ENCODE measurements at regions not wholly inside any gene's neighbourhood (a gene's known extent, or its start where the extent isn't known, plus 50 kb on each side); places are given as distances from the start of the nearest gene placed in this dataset.

DNA sequence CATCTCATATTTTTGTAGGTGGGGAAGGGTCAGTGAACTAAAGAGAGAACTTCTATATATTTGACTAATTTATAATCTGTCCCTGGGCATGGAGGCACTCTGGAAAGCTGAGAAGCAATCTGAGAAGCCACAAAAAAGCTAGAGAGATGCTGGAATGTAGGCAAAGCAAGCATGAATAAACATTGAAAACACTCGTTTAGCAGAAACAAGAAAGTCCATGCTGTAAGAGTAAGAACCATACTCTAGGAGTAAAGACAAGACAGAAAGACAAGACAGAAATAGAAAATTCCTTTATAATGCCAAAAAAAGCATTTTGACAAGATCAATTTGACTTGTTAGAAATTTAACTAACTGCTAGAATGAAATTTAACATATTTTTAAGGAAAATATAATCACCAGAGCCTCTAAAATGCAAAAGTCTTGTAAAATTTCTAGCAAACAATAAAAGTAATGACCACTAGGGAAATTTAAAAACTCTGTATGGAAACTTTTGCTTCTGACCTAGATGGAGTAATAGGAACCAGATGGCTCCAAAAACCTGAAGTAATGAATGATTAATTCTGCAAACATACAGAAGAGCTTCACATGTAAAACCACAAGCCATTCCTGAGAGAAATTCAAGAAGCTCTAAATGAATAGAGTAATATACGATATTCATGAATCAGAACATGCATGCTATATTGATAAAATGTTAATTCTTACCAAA lies 625.7 kb upstream of the PTCHD4 start:
- intact Hi-C loops (cut with DNase I), result no loop called here
- no peak for TF ChIP-seq EP300 (IDR thresholded peaks at IDR 0.05)
- TF ChIP-seq POLR2A (IDR thresholded peaks at IDR 0.05), result no peak
- TF ChIP-seq, protein P1, sequence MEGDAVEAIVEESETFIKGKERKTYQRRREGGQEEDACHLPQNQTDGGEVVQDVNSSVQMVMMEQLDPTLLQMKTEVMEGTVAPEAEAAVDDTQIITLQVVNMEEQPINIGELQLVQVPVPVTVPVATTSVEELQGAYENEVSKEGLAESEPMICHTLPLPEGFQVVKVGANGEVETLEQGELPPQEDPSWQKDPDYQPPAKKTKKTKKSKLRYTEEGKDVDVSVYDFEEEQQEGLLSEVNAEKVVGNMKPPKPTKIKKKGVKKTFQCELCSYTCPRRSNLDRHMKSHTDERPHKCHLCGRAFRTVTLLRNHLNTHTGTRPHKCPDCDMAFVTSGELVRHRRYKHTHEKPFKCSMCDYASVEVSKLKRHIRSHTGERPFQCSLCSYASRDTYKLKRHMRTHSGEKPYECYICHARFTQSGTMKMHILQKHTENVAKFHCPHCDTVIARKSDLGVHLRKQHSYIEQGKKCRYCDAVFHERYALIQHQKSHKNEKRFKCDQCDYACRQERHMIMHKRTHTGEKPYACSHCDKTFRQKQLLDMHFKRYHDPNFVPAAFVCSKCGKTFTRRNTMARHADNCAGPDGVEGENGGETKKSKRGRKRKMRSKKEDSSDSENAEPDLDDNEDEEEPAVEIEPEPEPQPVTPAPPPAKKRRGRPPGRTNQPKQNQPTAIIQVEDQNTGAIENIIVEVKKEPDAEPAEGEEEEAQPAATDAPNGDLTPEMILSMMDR (IDR thresholded peaks at IDR 0.05), result no peak
- H3K4me3 ChIP-seq, result no peak overlapping the region
- DNase-seq, result no peak
- H3K9me3 ChIP-seq, result no peaks in the 10 kb centered on the region
- H3K36me3 ChIP-seq, result no peaks in the 10 kb centered on the region
- 54 to 63% (median 55%) methylated on average over 2 of the region's 2 CpGs for WGBS, 3 donors
- no peak overlapping the region for H3K27ac ChIP-seq
- H3K27me3 ChIP-seq, result no peaks in the 10 kb centered on the region
- H3K4me1 ChIP-seq (ENCODE audit: insufficient read depth), result no peaks in the 10 kb centered on the region

DNA sequence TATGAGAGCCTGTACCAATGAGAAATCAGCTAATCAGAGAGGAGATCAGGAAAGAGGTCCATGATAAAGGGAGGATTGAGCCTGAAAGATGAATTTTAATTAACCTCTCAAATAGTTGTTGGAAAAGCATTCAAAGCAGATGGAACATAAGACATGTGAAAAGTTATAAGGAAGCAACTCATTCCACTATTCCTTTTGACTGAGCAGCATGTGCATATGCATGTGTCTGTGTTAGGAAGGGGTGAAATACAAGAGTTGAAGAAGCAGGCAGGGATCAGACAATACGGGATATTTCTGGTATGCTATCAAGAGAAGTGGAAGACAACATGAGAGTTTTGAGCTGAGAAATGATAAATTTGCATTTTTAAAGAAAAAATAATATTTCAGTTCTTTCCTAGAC lies 624.8 kb upstream of the PTCHD4 start:
- no peaks in the 10 kb centered on the region for H3K27me3 ChIP-seq
- H3K4me1 ChIP-seq (ENCODE audit: insufficient read depth), result no peaks in the 10 kb centered on the region
- TF ChIP-seq POLR2A (IDR thresholded peaks at IDR 0.05) (no peak), EP300 (IDR thresholded peaks at IDR 0.05) (no peak)
- TF ChIP-seq, protein P1 (IDR thresholded peaks at IDR 0.05), result no peak

DNA sequence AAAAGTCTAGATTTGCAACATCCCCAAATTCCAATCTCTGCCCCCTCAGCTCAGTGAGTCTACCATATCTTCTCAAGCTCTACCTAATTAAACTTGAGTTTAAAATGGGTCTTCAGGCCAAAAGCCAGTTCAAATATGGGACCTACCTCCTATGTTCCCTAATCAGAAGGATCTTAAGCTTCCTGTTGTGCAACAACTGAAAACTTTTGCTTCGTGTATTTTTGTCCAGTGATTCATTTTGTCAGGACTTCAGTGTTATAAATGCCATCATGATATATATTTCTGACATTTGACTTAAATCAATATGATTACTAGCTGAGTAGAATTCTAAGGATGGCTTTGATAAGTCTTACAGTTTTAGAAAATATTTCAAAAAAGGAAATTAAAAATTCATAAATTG lies 622.6 kb upstream of the PTCHD4 start:
- TF ChIP-seq EP300 (IDR thresholded peaks at IDR 0.05) (no peak), POLR2A (IDR thresholded peaks at IDR 0.05) (no peak)
- TF ChIP-seq, protein P1 (IDR thresholded peaks at IDR 0.05), result no peak
- Histone ChIP-seq H3K27me3 (no peaks in the 10 kb centered on the region), H3K36me3 (no peaks in the 10 kb centered on the region), H3K4me3 (no peak overlapping the region), H3K9me3 (no peaks in the 10 kb centered on the region), H3K4me1 (ENCODE audit: insufficient read depth) (no peaks in the 10 kb centered on the region), H3K27ac (no peak overlapping the region)
- intact Hi-C loops (cut with DNase I), result no loop called here
- DNase-seq, result no peak
- WGBS, 3 donors, result 42 to 67% (median 52%) methylated on average over 1 of the region's 1 CpG

More for the DNA sequence above, 624.8 kb upstream of the PTCHD4 start:
- Histone ChIP-seq H3K4me3 (no peak overlapping the region), H3K27ac (no peak overlapping the region), H3K36me3 (no peaks in the 10 kb centered on the region), H3K9me3 (no peaks in the 10 kb centered on the region)
- 33 to 60% (median 41%) methylated on average over 1 of the region's 1 CpG for WGBS, 3 donors
- no peak for DNase-seq
- intact Hi-C loops (cut with DNase I), result no loop called here

DNA sequence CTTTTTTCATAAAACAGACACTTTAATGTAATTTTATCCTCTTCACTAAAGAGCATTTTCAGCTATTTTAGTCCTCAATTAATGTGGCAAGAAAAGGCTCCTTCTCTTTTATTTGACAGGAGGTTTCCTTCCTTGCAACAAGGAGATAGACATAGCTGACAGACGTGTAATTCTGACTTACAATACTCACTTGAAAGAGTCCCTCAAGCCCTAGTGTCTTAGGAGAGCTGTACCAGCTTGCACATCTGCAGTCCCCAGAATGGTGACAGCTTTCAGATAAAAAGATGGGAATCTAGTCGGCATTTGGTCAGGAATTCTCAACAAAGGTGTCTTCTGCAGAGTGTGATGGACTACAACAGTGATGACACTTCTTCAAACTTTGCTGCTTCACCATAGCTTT lies 603.7 kb upstream of the PTCHD4 start:
- WGBS, 3 donors, result 60 to 76% (median 61%) methylated on average over 2 of the region's 2 CpGs

More for the DNA sequence above, 603.7 kb upstream of the PTCHD4 start:
- intact Hi-C loops (cut with DNase I), result no loop called here
- TF ChIP-seq, protein P1 (IDR thresholded peaks at IDR 0.05), result no peak
- no peak for TF ChIP-seq POLR2A (IDR thresholded peaks at IDR 0.05)
- TF ChIP-seq EP300 (IDR thresholded peaks at IDR 0.05), result no peak
- no peak overlapping the region for H3K27ac ChIP-seq
- DNase-seq, result no peak
- no peak overlapping the region for H3K4me3 ChIP-seq
- no peaks in the 10 kb centered on the region for H3K4me1 ChIP-seq (ENCODE audit: insufficient read depth)
- H3K36me3 ChIP-seq, result no peaks in the 10 kb centered on the region
- H3K27me3 ChIP-seq, result no peaks in the 10 kb centered on the region
- H3K9me3 ChIP-seq, result no peaks in the 10 kb centered on the region
